ENCODE measurements at regions not wholly inside any gene's neighbourhood (a gene's known extent, or its start where the extent isn't known, plus 50 kb on each side); places are given as distances from the start of the nearest gene placed in this dataset.
"Not testable (repeated sequence)": the region's sequence is repeated elsewhere in the genome, so short reads cannot be mapped to it uniquely, and the experiment has no call there.

GRCh38 chr18:1732143-1732542 lies 827.5 kb downstream of the ADCYAP1 start:
- DNase-seq: no peak

- DNase-seq: peak; percentile 41
Observed at GRCh38 chr18:1746131-1746530, 825.2 kb downstream of the METTL4 start.

DNA sequence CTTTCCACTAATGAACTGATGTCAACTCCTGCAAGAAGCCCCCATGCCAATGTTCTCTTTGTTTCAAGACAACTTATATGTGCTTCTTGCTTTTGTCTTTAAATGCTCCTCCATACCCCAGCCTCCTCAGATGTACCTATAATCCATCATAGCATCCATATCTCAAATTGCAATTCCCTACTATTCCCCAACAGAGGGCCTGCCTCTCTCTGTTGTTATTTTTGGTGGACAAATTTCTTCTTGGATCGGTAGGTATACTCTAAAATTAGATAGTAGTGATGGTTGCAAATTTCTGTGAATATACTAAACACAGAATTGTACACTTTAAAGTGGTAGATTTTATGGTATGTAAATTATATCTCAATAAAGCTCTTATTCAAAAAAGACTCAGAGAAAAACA lies 820.1 kb downstream of the METTL4 start:
- DNase-seq: no peak

DNA sequence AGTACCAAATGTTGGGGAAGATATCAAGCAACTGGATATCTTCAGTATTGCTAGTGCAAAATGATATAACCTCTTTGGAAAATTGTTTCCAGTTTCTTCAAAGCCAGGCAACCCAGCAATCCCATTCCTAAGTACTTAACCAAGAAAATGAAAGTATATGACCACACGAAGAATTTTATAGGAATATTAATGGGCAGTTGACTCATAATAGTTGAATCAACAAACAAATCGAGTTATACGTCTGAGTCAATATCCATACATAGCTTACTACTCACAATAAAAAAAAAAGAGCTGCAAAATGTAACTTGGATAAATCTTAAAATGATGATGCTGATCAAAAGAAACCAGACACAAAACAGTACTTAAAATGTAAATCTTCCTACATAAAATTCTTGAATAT lies 810.4 kb downstream of the METTL4 start:
- DNase-seq: peak; percentile 34

- no peak for DNase-seq
Observed at GRCh38 chr18:1774261-1774660, 797.0 kb downstream of the METTL4 start.

GRCh38 chr18:1777843-1778242 lies 793.5 kb downstream of the METTL4 start:
- DNase-seq: no peak

DNA sequence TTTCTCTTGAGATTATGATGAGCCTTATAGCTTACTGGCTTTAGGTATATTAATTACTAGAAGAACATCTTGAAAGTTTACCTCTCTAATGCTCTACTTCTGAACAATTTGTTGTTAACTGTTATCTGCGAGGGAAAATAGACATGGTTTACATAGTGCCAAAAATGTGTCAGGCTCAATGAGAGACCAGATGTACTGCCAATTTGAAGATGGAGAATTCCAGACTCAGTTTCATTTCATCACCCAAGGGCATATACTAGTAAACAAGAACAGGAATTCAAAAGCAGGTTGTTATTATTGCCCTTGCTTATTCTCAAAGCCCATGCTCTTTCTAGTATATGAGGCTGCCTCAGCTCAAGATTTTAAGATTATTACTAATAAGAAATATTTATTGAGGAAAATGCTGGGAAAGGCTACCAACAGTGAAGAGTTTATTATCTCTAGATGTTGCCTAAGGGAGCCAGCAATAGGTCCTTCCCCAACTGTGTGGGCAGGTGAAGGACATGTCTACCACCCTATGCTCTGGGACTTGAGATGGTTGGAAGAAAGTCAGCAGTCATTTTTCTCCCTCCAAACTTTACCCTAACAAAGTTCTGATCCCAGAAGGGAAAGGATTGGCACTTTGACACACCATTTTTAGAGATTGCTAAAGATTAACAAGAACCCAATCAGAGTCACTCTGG lies 792.7 kb downstream of the METTL4 start:
- DNase-seq: no peak

DNA sequence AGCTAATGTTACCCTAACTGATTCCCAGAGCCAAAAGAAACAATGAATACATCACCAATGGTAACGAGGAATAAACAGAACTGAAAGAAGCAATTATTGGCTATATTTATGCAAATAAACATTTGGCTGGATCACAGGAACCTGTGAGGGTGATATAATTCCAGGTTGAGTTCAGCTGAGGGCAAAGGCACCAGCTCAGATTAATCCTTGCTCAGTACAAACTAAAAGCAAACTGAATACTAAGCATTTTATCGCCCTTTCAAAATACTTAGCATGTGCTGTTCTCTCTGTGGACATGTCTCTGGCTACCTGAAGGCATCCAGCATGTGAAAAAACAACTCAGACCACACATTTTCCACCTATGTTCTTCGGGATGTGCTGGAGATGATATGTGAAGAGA lies 791.7 kb downstream of the METTL4 start:
- no peak for DNase-seq

- DNase-seq: no peak
Observed at GRCh38 chr18:1784113-1784512, 787.2 kb downstream of the METTL4 start.

DNA sequence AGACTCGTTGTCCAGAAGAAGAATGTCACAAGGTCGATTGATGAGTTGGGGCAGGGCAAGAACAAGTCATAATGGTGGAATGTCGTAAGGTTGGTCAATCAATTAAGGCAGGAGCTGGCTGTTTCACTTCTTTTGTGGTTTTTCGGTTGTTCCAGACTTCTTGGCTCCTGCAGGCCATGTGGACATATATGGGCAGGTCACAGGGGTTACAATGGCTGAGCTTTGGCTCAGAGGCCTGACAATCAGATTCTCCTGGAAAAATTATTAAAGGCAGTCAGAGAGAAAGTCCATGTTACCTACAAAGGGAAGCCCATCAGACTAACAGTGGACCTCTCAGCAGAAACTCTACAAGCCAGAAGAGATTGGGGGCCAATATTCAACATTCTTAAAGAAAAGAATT lies 785.3 kb downstream of the METTL4 start:
- not testable (repeated sequence) for DNase-seq

DNA sequence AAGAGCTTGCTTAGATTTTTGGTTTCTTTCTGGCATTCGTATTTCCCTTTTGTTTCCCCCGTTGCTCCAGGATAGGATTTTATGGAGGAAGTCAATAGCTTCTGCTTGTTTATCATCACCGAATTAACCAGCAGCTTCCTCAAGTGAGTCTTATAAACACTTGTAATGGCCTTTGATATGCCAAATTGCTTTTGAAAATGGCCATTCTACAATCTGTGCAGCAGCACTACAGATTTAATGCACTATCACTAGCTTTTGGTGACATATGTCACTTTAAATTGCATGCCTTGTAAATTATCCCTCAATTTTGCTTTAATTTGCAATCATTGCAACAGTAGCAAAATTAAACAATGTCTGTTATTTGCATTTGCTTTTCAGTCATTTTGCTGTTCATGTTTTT lies 774.7 kb downstream of the METTL4 start:
- no peak for DNase-seq

GRCh38 chr18:1797235-1797634 lies 774.1 kb downstream of the METTL4 start:
- DNase-seq: no peak

DNA sequence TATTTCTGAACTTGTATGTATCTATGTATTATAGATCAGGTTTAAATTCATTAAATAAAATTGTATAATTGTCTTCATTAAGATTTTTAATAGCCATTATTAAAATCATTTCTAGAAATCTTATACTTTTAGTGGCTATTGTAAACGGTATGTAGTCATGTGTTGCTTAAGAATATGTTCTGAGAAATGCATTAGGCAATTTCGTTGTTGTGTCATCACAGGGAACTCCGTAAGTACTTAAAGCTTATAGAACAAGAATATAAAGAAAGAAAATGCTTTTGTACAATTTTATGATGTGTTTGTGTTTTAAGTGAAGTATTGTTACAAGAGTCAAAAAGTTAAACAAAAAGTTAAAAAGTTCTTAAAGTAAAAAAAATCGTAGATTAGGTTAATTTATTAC lies 765.8 kb downstream of the METTL4 start:
- no peak for DNase-seq

- no peak for DNase-seq
Observed at GRCh38 chr18:1806884-1807615, 764.3 kb downstream of the METTL4 start.

DNA sequence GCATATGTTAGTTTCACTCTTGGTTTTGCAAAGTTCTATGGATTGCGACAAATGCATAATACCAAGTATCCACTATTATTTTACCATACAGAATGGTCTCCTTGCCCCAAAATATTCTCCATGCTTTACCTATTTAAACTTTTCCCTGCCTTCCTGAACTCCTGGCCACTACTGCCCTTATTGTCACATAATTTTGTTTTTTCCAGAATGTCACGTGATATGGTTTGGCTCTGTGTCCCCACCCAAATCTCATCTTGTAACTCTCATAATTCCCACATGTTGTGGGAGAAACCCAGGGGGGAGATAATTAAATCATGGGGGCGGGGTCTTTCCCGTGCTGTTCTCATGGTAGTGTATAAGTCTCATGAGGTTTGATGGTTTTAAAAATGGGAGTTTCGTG lies 760.0 kb downstream of the METTL4 start:
- no peak for DNase-seq

DNA sequence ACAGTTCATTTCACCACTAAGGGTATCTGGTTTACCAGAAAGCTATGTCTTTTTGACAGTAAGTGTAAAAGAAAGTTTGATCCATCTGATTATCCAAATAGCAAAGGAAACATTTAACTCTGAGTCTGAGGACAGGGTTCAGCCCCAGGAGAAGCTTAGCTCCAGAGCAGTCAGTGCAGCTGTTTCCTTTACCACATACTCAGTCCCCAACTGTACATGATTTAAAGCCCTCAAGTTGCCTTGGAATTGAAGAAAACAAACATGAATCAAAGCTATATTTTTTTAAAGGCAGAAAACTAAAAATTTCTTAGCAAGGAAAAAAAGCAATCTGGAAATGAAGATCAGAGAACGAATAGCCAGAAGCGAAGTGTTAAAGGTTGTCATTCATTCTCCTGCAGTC lies 746.0 kb downstream of the METTL4 start:
- DNase-seq: no peak

DNA sequence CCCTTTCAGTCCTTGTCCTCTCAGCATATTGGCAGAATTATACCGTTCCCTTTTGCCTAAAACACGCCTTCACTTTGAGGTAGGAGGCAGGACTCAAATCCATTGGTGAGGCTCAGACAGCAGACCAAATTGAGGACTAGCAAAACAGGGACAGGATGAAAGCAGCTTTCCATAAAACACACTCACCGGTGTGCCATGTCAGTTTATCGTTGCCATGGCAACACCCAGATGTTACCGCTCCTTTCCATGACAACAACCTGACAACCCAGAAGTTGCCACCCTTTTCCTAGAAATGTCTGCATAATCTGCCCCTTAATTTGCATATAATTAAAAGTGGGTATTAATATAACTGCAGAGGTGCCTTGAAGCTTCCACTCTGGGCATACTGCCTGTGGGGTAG lies 730.4 kb downstream of the METTL4 start:
- no peak for DNase-seq

GRCh38 chr18:1846640-1847039 lies 724.7 kb downstream of the METTL4 start:
- DNase-seq: peak; percentile 71

- peak; percentile 35 for DNase-seq
Observed at GRCh38 chr18:1848716-1849115, 722.6 kb downstream of the METTL4 start.

DNA sequence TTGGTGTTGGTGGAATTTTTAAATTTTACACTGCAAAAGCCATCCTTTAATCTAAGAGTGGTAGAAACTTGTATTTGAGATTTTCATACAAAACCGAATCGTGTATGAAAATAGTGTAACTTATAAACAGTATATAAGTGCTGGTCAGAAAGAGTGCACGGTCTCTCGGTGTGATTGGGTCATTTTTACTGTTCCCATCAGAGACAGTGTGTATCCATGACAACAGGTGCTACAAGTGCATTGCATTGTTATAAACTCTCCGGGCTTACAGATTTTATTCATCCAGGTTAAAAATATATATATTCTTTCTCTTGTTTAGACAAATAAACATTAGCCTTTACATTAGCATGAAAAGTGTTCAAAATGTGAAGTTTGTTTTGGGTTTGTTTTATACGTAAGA lies 721.9 kb downstream of the METTL4 start:
- no peak for DNase-seq

DNA sequence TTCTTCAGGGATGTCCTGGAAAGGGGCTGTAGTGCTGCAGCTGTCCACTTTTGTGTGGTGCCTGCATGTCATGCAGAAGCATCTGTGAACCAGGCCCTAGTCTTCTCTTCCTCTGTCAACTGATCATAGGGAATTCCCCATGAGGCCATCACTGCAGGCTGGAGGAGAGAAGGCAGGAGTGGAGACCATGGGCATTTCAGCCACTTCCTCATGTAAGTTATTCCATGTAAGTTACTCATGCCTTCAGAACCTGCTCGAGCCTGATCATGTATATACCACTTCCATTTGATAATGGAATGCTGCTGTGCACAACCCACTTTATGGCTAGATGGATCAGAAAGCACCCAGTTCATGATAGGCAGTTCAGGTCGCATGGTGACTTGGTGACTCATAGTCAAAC lies 714.0 kb downstream of the METTL4 start:
- not testable (repeated sequence) for DNase-seq

GRCh38 chr18:1861473-1861872 lies 709.8 kb downstream of the METTL4 start:
- DNase-seq: no peak

- DNase-seq: no peak
Observed at GRCh38 chr18:1865869-1866268, 705.4 kb downstream of the METTL4 start.

DNA sequence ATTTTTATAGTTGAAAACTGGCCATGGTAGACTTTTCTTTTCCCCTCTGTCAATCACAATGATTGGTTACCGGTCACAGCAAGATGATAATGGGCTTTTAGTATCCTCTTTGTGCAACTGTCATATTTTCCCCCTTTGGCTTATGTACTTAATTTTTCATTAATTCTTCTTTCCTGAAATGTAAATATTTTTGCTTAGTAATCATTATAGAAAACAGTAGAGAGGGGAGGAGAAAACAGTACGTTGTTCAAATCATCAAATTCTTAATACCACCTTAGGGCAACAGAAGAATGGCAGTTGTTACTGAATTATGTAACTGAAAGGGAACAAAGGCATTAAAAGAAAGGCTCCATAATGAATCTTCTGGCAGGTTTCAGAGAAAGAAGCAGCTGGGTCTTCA lies 699.0 kb downstream of the METTL4 start:
- DNase-seq: no peak

GRCh38 chr18:1875219-1875618 lies 696.1 kb downstream of the METTL4 start:
- no peak for DNase-seq
